PC-3 (cell line): ENCODE measurements at regions not wholly inside any gene's neighbourhood (a gene's known extent, or its start where the extent isn't known, plus 50 kb on each side); places are given as distances from the start of the nearest gene placed in this dataset.
A peak's percentile ranks its signal among the peaks of the same experiment; 100 is the strongest.

Experiments
- ATAC-seq: fragments of 200-7000 bp; cut with Tn5 transposase; 2 replicates; pipeline ENCODE4 v1.9.1; 2020; ENCODE audit warnings: mild to moderate bottlenecking, moderate library complexity
- BruUV-seq: library from RNA; stranded (reverse); fragments of 400-500 nt; replicated peaks from 2 replicates; lab custom pipeline; 2021; lab: Mats Ljungman, UMichigan
- CTCF ChIA-PET: fragments of 300-600 bp; sonication (Branson Sonifier 250); formaldehyde crosslinking; loops from one replicate; lab custom pipeline; 2022; ENCODE audit warnings: antibody characterized with exemption; lab: Charles Lee
- POLR2A ChIA-PET: fragments of 300-600 bp; sonication (Branson Sonifier 250); formaldehyde crosslinking; loops from one replicate; lab custom pipeline; 2022; ENCODE audit warnings: antibody characterized with exemption; ENCODE audit not compliant: unreplicated experiment; lab: Charles Lee
- DNase-seq: peaks from one replicate; pipeline ENCODE4 v3.0.0-alpha.2; 2015
- H2AFZ ChIP-seq: fragments of 300-600 bp; sonication (generic); 2 replicates; pipeline ENCODE4 v1.6.0; 2016; ENCODE audit warnings: antibody characterized with exemption, low read length
- H3F3A ChIP-seq: fragments of 300-600 bp; sonication (generic); one replicate; pipeline ENCODE4 v1.6.0; 2017; ENCODE audit warnings: antibody characterized with exemption, low read length, control low read depth, mild to moderate bottlenecking; ENCODE audit not compliant: unreplicated experiment
- H3K27ac ChIP-seq: fragments of 300-600 bp; sonication (generic); 2 replicates; pipeline ENCODE4 v1.5.1; 2016; ENCODE audit warnings: mild to moderate bottlenecking, low read length
- H3K27me3 ChIP-seq: fragments of 300-600 bp; sonication (generic); 2 replicates; pipeline ENCODE4 v1.6.1; 2016; ENCODE audit warnings: low read length, mixed read lengths
- H3K36me3 ChIP-seq: fragments of 300-600 bp; sonication (generic); 2 replicates; pipeline ENCODE4 v1.6.1; 2016; ENCODE audit warnings: low read depth, mixed run types, low read length, mixed read lengths
- H3K4me1 ChIP-seq: fragments of 300-600 bp; sonication (generic); 2 replicates; pipeline ENCODE4 v1.5.1; 2016; ENCODE audit warnings: low read length; ENCODE audit not compliant: insufficient read depth
- H3K4me2 ChIP-seq: fragments of 300-600 bp; sonication (generic); 2 replicates; pipeline ENCODE4 v1.6.0; 2016; ENCODE audit warnings: low read length
- H3K4me3 ChIP-seq: fragments of 300-600 bp; sonication (generic); 2 replicates; pipeline ENCODE4 v1.5.1; 2016; ENCODE audit warnings: mild to moderate bottlenecking, low read length, mixed read lengths
- H3K79me2 ChIP-seq: fragments of 300-600 bp; sonication (generic); 2 replicates; pipeline ENCODE4 v1.6.1; 2017; ENCODE audit warnings: low read length, mixed read lengths
- H3K9ac ChIP-seq: fragments of 300-600 bp; sonication (generic); 2 replicates; pipeline ENCODE4 v1.6.0; 2016; ENCODE audit warnings: mild to moderate bottlenecking, low read length
- H3K9me2 ChIP-seq: fragments of 300-600 bp; sonication (generic); replicated peaks from 2 replicates; pipeline ENCODE4 v1.6.1; 2016; ENCODE audit warnings: mixed run types, low read length, mixed read lengths
- H3K9me3 ChIP-seq: fragments of 300-600 bp; sonication (generic); 2 replicates; pipeline ENCODE4 v1.6.1; 2016; ENCODE audit warnings: low read length, mixed read lengths
- H4K20me1 ChIP-seq: fragments of 300-600 bp; sonication (generic); 2 replicates; pipeline ENCODE4 v1.6.1; 2016; ENCODE audit warnings: low read length, mixed read lengths
- CTCF ChIP-seq: fragments of 300-600 bp; sonication (generic); conservative IDR thresholded peaks from 2 replicates; pipeline ENCODE4 v1.5.1; 2017; ENCODE audit warnings: antibody characterized with exemption, low read depth, mild to moderate bottlenecking, low read length
- EZH2 ChIP-seq: fragments of 300-600 bp; sonication (generic); IDR thresholded peaks from one replicate; pipeline ENCODE4 v1.6.1; 2017; ENCODE audit warnings: antibody characterized with exemption, mild to moderate bottlenecking, low read length; ENCODE audit not compliant: unreplicated experiment
- EZH2phosphoT487 ChIP-seq: fragments of 300-600 bp; sonication (generic); IDR thresholded peaks from 2 replicates; pipeline ENCODE4 v1.6.1; 2018; ENCODE audit warnings: mild to moderate bottlenecking, antibody characterized with exemption, low read length, borderline replicate concordance
- intact Hi-C: fragments of 100-400 bp; cut with micrococcal nuclease; formaldehyde crosslinking; loops from 2 replicates; pipeline ENCODE4 v1.9.0; 2023

GRCh38 chr5:135191084-135191826 is 157.2 kb upstream of the PITX1 start:
- Histone ChIP-seq H3K9me3 (no peaks in the 10 kb centered on the region), H3K4me1 (peaks cover 23% of the 10 kb centered on the region), H2AFZ (peak overlapping the region; percentile 76), H3K36me3 (no peaks in the 10 kb centered on the region), H3F3A (no peaks in the 10 kb centered on the region), H3K27ac (no peak overlapping the region), H3K9me2 (no peaks in the 10 kb centered on the region), H3K79me2 (no peaks in the 10 kb centered on the region), H3K4me3 (peak overlapping the region; percentile 69), H4K20me1 (no peaks in the 10 kb centered on the region), H3K4me2 (peak overlapping the region; percentile 83), H3K9ac (0 out of 2 replicates have a peak overlapping the region, but pooled peaks have one; percentile 10), H3K27me3 (no peaks in the 10 kb centered on the region)
- ChIA-PET POLR2A (interaction anchor here (0.6 kb wide), 1 partner anchor 122 kb away, joined by 6 read pairs; no protein-coding TSS in a partner anchor), CTCF (interaction anchor here (0.6 to 0.7 kb wide), 2 partner anchors 165 to 274 kb away, joined by 3 read pairs; no protein-coding TSS in a partner anchor)
- BruUV-seq: no TSS peak
- intact Hi-C loops: loop anchor here (1.0 to 5.0 kb wide), 3 partner anchors 141 to 272 kb away; partner anchors contain the start of gene PITX1
- ATAC-seq (peak; percentile 91), DNase-seq (peak; percentile 83)
- TF ChIP-seq EZH2phosphoT487 (no peak), CTCF (peak; percentile 84)

GRCh38 chr5:135190416-135191083 is 156.5 kb upstream of the PITX1 start:
- Histone ChIP-seq H3K79me2 (no peaks in the 10 kb centered on the region), H3K9ac (no peak overlapping the region), H3K9me2 (no peaks in the 10 kb centered on the region), H3F3A (no peaks in the 10 kb centered on the region), H3K4me1 (peaks cover 23% of the 10 kb centered on the region), H2AFZ (peak overlapping the region; percentile 76), H3K4me2 (peak overlapping the region; percentile 83), H3K36me3 (no peaks in the 10 kb centered on the region), H3K4me3 (peak overlapping the region; percentile 69), H3K9me3 (no peaks in the 10 kb centered on the region), H3K27ac (no peak overlapping the region), H4K20me1 (no peaks in the 10 kb centered on the region), H3K27me3 (no peaks in the 10 kb centered on the region)
- BruUV-seq: no TSS peak
- TF ChIP-seq CTCF: no peak
- ChIA-PET CTCF (interaction anchor here (0.7 kb wide), 1 partner anchor 274 kb away, joined by 3 read pairs; no protein-coding TSS in a partner anchor), POLR2A (interaction anchor here (0.6 kb wide), 1 partner anchor 123 kb away, joined by 6 read pairs; no protein-coding TSS in a partner anchor)
- intact Hi-C loops: loop anchor here (1.0 to 5.0 kb wide), 3 partner anchors 142 to 272 kb away; partner anchors contain the start of gene PITX1
- no peak for ATAC-seq
- no peak for DNase-seq

GRCh38 chr5:135189024-135189423 is 155.0 kb upstream of the PITX1 start:
- Histone ChIP-seq H3K9me2 (no peaks in the 10 kb centered on the region), H3K9me3 (no peaks in the 10 kb centered on the region), H3K27me3 (no peaks in the 10 kb centered on the region), H4K20me1 (no peaks in the 10 kb centered on the region), H3K4me2 (no peak overlapping the region), H3K79me2 (no peaks in the 10 kb centered on the region), H2AFZ (no peak overlapping the region), H3K36me3 (no peaks in the 10 kb centered on the region), H3F3A (no peaks in the 10 kb centered on the region), H3K9ac (no peak overlapping the region), H3K4me1 (peaks cover 11% of the 10 kb centered on the region), H3K4me3 (no peak overlapping the region), H3K27ac (no peak overlapping the region)
- CTCF ChIA-PET: no interaction called here
- ATAC-seq (no peak), DNase-seq (no peak)
- POLR2A ChIA-PET: no interaction called here
- BruUV-seq: no TSS peak
- intact Hi-C loops: no loop called here
- TF ChIP-seq EZH2phosphoT487 (no peak), EZH2 (no peak), CTCF (no peak)
